8988T (cell line): ENCODE measurements at regions not wholly inside any gene's neighbourhood (a gene's known extent, or its start where the extent isn't known, plus 50 kb on each side); places are given as distances from the start of the nearest gene placed in this dataset.

ENCODE experiments used
- DNase-seq: peaks from one replicate; pipeline ENCODE4 v3.0.0; 2011

DNA sequence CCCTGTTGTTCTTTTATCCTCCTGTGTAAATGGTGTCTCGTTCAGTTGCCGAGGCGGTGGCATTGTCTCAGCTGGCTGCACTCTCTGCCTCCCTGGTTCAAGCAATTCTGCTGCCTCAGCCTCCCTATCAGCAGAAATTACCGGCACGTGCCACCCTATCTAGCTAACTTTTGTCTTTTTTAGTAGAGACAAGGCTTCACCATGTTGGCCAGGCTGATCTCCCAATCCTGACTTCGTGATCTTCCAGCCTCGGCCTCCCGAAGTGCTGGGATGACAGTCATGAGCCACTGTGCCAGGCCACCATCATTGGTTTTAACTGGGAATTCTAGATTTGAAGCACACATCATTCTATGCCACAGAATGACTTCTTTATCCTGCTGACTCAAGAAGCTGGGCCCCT lies 175.3 kb upstream of the ALG10B start:
- DNase-seq, result no peak

GRCh38 chr12:38141861-38142260 lies 174.7 kb upstream of the ALG10B start:
- DNase-seq, result no peak

DNA sequence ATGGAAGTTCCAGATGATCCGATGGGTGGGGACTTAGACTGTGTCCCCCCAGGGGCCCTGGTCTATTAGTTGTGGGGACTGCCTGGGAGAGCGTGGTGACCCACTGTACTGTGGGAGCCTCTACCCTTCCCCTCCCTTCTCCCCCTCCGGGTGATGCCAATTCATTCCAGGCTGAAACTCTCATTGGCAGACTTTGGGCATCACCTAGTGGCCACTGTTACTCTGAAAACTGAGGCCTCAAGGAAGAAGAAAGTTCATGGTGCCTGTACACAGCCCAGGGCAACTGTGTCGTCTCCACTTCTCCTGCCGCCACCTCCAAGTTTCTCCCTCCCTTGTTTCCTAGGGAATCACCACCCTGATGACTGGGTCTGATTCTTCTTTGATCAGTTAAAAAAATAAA lies 173.6 kb upstream of the ALG10B start:
- peak; percentile 31 for DNase-seq

GRCh38 chr12:38144049-38144448 lies 172.5 kb upstream of the ALG10B start:
- no peak for DNase-seq

GRCh38 chr12:38144601-38145436 lies 171.8 kb upstream of the ALG10B start:
- DNase-seq, result no peak

GRCh38 chr12:38149395-38150073 lies 167.0 kb upstream of the ALG10B start:
- DNase-seq, result peak; percentile 40

- no peak for DNase-seq
Measured at GRCh38 chr12:38151991-38152700, 164.4 kb upstream of the ALG10B start.

DNA sequence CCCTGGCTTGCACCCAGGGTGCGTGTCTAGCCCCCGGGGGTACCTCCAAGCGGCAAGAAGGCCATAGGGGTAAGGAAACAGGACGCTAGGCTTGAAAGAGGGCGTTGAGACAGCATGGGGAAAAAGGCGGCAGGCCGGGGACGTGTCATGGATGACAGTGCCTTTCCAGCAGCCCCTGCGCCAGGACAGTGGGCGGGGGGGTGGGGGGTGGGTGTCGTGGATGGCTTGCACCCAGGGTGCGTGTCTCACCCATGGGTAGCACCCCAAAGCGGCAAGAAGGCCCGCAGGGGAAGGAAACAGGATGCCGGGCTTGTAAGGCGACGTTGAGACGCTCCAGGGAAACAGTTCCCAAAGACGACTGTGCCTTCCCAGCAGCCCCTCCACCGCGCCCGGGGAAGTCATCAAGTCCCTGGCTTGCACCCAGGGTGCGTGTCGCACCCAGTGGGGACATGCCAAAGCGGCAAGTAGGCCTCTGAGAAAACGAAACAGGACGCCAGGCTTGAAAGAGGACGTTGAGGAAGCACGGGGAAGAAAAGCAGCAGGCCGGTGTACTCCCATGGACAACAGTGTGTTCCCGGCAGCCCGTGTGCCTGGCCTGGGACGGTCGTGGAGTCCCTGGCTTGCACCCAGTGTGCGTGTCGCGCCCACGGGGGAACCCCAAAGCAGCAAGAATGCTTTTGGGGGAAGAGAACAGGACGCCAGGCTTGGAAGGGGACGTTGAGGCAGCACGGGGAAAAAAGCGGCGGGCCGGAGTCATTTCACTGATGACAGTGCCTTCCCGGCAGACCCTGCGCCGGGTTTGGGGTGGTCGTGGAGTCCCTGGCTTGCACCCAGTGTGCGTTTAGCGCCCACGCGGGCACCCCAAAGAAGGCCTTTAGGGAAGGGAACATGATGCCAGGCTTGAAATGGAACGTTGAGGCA lies 163.5 kb upstream of the ALG10B start:
- DNase-seq, result no peak

GRCh38 chr12:38153737-38154061 lies 162.9 kb upstream of the ALG10B start:
- no peak for DNase-seq

DNA sequence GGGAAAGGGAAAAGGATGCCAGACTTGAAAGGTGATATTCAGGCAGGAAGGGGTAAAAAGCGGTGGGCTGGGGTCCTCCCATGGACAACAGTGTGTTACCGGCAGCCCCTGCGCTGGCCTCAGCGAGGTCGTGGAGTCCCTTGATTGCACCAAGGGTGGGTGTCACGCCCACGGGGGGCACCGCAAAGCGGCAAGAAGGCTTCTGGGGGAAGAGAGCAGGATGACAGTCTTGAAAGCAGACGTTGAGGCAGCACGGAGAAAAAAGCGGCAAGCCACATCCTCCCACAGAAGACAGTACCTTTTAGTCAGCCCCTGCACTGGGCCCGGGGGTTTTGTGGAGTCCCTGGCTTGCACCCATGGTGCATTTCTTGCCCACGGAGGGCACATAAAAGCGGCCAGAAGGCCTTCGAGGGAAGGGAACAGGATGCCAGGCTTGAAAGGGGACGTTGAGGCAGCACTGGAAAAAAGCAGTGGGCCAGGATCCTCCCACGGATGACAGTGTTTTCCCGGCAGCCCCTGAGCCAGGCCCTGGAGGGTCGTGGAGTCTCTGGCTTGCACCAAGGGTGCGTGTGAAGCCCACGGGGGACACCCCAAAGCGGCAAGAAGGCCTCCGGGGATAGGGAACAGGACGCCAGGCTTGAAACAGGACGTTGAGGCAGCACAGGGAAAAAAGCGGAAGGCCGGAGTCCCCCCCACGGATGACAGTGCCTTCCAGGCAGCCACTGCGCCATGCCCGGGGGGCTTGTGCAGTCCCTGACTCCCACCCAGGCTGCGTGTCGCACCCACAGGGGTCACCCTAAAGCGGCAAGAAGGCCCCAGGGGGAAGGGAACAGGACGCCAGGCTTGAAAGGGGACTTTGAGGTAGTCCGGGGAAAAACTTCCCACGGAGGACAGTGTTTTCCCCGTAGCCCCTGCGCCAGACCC lies 162.2 kb upstream of the ALG10B start:
- no peak for DNase-seq

DNA sequence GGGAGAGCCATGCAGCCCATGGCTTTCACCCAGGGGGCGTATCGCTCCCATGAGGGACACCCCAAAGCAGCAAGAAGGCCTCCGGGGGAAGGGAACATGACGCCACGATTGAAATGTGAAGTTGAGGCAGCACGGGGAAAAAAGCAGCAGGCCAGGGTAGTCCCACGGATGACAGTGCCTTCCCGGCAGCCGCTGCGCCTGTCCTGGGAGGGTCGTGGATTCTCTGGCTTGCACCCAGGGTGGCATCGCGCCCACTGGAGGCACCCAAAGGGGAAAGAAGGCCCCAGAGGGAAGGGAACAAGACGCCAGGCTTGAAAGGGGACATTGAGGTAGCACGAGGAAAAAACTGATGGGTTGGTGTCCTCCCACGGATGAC lies 161.6 kb upstream of the ALG10B start:
- no peak for DNase-seq

GRCh38 chr12:38155526-38156496 lies 160.8 kb upstream of the ALG10B start:
- DNase-seq, result no peak

DNA sequence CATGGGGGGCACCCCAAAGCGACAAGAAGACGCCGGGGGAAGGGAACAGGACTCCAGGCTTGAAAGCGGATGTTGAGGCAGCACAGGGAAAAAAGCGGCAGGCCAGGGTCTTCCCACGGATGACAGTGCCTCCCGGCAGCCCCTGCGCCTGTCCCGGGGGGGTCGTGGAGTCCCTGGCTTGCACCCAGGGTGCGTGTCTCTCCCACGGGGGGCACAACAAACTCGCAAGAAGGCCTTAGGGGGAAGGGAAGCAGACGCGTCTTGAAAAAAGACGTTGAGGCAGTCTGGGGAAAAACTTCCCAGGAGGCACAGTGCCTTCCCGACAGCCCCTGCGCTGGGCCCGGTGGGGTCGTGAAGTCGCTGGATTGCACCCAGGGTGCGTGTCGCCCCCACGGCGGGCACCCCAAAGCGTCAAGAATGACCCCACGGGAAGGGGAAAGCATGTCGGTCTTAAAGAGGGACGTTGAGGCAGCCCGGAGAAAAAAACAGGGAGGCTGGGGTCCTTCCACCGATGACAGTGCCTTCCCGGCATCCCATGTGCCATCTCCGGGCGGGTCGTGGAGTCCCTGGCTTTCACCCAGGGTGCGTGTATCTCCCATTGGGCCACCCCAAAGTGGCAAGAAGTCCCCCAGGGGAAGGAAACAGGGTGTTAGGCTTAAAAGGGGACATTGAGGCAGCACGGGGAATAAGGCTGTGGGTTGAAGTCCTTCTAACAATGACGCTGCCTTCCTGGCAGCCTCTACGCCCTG lies 159.9 kb upstream of the ALG10B start:
- no peak for DNase-seq

DNA sequence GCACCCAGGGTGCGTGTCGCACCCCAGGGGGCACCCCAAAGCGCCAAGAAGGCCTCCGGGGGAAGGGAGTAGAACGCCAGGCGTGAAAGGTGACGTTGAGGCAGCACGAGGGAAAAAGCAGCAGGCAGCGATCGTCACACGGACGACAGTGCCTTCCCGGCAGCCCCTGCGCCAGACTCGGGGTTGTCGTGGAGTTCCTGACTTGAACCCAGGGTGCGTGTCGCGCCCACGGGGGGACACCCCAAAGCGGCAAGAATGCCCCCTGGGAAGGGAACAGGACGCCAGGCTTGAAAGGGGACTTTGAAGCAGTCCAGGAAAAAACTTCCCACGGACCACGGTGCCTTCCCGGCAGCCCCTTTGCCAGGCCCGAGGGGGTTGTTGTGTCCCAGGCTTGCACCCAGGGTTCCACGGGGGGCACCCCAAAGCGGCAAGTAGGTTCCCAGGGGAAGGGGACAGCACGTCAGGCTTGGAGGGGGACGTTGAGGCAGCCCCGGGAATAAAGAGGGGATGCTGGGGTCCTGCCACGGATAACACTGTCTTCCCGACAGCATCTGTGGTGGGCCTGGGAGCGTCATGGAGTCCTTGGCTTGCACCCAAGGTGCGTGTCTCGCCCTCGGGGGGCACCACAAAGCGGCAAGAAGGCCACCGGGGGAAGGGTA lies 159.2 kb upstream of the ALG10B start:
- DNase-seq, result no peak

GRCh38 chr12:38157933-38158401 lies 158.6 kb upstream of the ALG10B start:
- no peak for DNase-seq

GRCh38 chr12:38158428-38159091 lies 158.0 kb upstream of the ALG10B start:
- no peak for DNase-seq

DNA sequence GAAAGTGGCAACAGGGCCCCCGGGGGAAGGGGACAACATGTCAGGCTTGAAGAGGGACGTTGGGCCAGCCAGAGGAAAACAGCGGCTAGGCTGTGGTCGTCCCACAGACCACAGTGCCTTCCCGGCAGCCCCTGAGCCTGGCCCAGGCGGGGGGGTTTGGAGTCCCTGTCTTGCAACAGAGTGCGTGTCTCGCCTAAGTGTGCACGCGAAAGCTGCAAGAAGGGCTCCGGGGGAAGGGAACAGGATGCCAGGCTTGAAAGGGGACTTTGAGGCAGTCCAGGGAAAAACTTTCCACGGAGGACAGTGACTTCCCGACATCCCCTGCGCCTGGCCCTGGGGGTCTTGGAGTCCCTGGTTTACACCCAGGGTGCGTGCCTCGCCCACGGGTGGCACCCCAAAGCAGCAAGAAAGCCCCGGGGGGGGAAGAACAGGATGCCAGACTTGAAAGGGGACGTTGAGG lies 157.5 kb upstream of the ALG10B start:
- no peak for DNase-seq

DNA sequence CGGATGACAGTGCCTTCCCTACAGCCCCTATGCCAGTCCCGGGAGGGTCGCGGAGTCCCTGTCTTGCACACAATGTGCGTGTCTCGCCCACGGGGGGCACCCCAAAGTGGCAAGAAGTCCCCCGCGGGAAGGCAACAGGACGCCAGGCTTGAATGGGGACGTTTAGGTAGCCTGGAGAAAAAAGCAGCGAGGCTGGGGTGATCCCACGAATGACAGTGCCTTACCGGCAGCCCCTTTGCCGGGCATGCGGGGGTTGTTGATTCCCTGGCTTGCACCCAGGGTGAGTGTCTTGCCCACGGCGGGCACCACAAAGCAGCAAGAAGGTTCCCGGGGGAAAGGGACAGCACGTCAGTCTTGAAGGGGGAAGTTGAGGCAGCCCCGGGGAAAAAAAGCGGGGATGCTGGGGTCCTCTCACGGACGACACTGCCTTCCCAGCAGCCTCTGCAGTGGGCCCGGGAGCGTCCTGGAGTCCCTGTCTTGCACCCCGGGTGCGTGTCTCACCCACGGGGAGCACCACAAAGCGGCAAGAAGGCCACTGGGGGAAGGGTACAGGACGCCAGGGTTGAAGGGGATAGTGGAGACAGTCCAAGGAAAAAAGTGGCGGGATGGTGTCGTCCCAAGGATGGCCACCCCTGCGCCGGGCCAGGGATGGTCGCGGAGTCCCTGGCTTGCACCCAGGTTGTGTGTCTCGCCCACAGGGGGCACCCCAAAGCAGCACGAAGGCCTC lies 156.8 kb upstream of the ALG10B start:
- DNase-seq, result no peak
